ENCODE measurements at regions not wholly inside any gene's neighbourhood (a gene's known extent, or its start where the extent isn't known, plus 50 kb on each side); places are given as distances from the start of the nearest gene placed in this dataset.

- DNase-seq = no peak
These were observed 207.1 kb downstream of the NFATC2 start for GRCh38 chr20:51335329-51335841.

GRCh38 chr20:51334609-51335008 is 207.9 kb downstream of the NFATC2 start:
- DNase-seq = no peak

GRCh38 chr20:51333971-51334370 is 208.5 kb downstream of the NFATC2 start:
- no peak for DNase-seq

GRCh38 chr20:51333446-51333845 is 209.1 kb downstream of the NFATC2 start:
- DNase-seq = no peak

- no peak for DNase-seq
These were observed 211.0 kb downstream of the NFATC2 start for GRCh38 chr20:51331481-51331880.

- DNase-seq = no peak
These were observed 212.7 kb downstream of the NFATC2 start for GRCh38 chr20:51329845-51330244.

- DNase-seq = no peak
These were observed 215.2 kb downstream of the NFATC2 start for GRCh38 chr20:51327251-51327841.

GRCh38 chr20:51326201-51326819 is 216.2 kb downstream of the NFATC2 start:
- DNase-seq = no peak

- no peak for DNase-seq
These were observed 220.3 kb downstream of the NFATC2 start for GRCh38 chr20:51322164-51322707.

- no peak for DNase-seq
These were observed 221.0 kb downstream of the NFATC2 start for GRCh38 chr20:51321343-51322163.

GRCh38 chr20:51319522-51319921 is 223.0 kb downstream of the NFATC2 start:
- DNase-seq = no peak

- peak; percentile 44 for DNase-seq
These were observed 224.2 kb downstream of the NFATC2 start for GRCh38 chr20:51318058-51318949.

GRCh38 chr20:51315390-51315789 is 227.1 kb downstream of the NFATC2 start:
- DNase-seq = no peak

- DNase-seq = no peak
These were observed 229.1 kb downstream of the NFATC2 start for GRCh38 chr20:51313358-51313827.

- DNase-seq = no peak
These were observed 230.1 kb downstream of the NFATC2 start for GRCh38 chr20:51312480-51312783.

GRCh38 chr20:51311636-51312479 is 230.7 kb downstream of the NFATC2 start:
- DNase-seq = no peak

GRCh38 chr20:51310216-51310615 is 232.3 kb downstream of the NFATC2 start:
- no peak for DNase-seq

GRCh38 chr20:51309128-51309527 is 233.4 kb downstream of the NFATC2 start:
- no peak for DNase-seq

- DNase-seq = peak; percentile 67
These were observed 235.8 kb downstream of the NFATC2 start for GRCh38 chr20:51306521-51307358.

GRCh38 chr20:51306081-51306480 is 236.4 kb downstream of the NFATC2 start:
- no peak for DNase-seq
